HG03159 (cell line): ENCODE measurements at regions not wholly inside any gene's neighbourhood (a gene's known extent, or its start where the extent isn't known, plus 50 kb on each side); places are given as distances from the start of the nearest gene placed in this dataset.
"Not testable (repeated sequence)": the region's sequence is repeated elsewhere in the genome, so short reads cannot be mapped to it uniquely, and the experiment has no call there.

Experiments used
- ATAC-seq: cut with Tn5 transposase; IDR thresholded peaks from one replicate; pipeline ENCODE4 v1.9.1; 2021; ENCODE audit warnings: mild to moderate bottlenecking, moderate library complexity; ENCODE audit not compliant: unreplicated experiment

DNA sequence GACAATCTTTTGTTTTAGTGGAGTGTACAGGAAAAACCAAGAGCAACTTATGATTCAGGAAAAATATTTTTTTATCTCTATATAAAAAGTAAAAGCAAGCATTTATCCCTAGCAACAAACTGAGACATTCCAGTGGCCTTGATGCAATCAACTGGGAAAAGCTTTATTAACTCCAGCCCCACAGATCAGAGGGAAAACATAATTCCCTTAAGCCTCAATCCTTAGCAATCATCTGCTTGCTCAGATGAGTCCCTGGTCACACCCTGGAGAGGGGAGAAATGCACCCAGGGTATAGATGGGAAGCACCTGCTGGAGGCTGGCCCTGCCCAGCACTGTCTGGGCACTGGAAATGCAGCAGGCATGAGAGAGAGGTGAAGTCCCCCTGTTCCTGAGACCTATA, 636.6 kb downstream of the TNS3 start:
- no peak for ATAC-seq

DNA sequence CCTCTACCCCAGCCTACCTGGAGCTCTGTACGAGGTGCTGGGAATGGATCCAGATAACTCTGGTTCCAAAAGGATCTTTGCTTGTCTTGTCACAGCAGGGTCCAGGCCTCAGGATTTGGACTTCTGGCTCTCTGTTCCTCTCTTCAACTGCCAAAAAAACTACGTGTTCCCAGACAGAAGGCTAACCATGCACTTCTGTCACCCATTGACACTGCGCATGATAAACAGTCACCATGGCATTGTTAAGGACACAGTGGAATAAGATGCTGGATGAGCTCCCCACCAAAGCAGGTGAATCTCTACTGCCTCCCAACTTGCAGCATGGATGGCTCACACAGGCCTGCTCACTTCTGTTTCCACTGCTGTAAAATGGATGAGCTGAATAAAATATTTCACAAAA, 637.9 kb downstream of the TNS3 start:
- no peak for ATAC-seq

DNA sequence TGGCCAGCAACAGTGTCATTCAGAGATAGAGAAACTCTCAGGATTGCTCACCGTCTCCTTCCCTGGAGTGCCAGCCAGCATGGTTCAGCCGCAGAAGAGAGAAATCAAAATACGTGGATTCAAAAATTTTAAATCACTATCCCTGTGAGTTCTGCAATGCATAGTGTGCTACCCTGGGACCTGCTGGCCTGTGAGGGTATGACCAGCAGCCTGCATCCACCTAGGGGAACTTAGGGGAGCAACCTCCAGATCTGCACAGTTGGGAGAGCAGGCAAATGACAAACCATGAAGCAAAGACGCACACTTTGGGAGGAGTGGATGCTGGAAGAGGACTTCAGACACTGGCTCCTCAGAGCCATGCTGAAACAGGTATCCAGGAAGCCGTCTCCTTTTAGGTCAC, 639.3 kb downstream of the TNS3 start:
- ATAC-seq = no peak

- ATAC-seq = no peak
Observed at GRCh38 chr7:46940178-46940577, 641.7 kb downstream of the TNS3 start.

- no peak for ATAC-seq
Observed at GRCh38 chr7:46939558-46939957, 642.4 kb downstream of the TNS3 start.

DNA sequence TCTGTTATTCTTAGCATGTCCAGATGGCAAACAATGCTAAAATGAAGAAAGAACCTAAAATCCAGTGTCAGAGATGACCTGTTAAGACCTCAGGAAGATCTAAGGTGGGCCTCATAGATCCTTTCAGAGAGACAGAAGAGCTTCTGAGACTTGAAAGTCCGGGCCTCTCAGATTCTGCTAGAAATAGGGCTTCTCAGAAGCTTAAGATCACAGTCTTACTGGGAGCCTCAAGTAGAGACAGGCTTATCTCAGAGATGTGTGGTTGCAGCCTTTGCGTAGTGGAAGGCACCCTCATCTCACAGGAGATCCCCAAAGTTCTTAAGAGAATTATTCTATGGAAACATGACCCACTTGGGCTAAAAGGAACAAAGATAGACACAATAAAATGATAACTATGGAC, 642.8 kb downstream of the TNS3 start:
- ATAC-seq = no peak

GRCh38 chr7:46937826-46938225, 644.1 kb downstream of the TNS3 start:
- no peak for ATAC-seq

DNA sequence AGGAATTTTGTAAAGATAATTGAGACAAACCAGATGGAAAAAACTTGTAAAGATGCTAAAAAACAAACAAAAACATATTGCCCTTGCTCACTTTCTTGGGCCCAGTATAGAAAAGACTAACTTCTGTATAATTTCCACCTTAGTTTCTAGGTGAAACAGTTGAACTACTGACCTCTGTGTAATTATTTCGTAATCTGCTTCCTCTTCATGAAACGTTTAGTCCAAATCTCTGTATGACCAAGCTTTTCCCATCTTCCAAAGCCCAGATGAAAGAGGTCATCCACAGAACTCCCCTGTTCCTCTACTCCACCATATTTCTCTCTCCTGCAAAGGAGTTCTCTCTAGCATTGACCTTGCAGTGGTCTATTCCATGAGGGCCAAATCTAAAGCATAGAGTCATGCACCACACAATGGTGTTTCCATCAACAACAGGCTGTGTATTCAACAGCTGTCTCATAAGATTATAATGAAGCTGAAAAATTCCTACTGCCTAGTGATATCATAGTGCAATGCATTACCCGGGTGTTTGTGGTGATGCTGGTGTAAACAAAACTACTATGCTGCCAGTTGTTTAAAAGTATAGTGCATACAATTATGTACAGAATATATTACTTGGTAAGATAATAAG, 647.6 kb downstream of the TNS3 start:
- no peak for ATAC-seq

DNA sequence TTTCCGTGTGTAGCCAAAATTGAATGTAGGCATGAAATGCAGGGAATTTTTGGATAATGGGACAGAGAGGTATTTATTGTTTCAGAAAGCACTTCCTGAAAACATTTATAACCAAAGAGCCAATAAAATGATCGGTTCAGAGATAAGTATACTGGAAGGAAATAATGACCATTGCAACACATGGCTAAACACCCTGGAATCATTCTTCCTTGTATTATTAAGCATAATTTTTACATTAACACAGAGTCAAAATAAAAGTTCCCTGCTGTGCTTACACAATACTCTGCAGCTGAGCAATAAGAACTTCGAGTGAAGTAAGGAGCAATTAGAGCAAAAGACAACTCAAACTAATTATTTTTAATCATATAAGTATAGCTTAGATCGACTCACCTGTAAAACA, 648.3 kb downstream of the TNS3 start:
- no peak for ATAC-seq

- no peak for ATAC-seq
Observed at GRCh38 chr7:46932676-46933424, 649.1 kb downstream of the TNS3 start.

DNA sequence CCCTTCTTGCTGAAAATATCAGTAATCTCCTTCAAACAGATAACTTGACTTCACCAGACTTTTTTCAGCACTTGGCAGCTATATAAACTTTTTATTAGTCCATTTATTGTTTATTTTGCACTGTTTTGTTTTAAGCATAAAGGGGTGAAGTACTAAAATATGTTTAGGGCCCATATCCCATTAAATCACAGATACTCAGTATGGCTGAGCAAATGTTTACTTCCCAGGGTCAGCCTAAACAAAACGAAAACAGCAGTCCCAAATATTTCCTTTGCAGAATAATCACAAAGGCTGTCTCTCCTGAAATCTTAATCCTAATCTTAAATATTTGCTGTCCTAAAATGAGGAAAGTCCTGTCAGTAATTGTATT, 649.6 kb downstream of the TNS3 start:
- no peak for ATAC-seq

- ATAC-seq = no peak
Observed at GRCh38 chr7:46930366-46930765, 651.5 kb downstream of the TNS3 start.

GRCh38 chr7:46929359-46929758, 652.6 kb downstream of the TNS3 start:
- no peak for ATAC-seq

GRCh38 chr7:46928719-46929118, 653.2 kb downstream of the TNS3 start:
- ATAC-seq = no peak

DNA sequence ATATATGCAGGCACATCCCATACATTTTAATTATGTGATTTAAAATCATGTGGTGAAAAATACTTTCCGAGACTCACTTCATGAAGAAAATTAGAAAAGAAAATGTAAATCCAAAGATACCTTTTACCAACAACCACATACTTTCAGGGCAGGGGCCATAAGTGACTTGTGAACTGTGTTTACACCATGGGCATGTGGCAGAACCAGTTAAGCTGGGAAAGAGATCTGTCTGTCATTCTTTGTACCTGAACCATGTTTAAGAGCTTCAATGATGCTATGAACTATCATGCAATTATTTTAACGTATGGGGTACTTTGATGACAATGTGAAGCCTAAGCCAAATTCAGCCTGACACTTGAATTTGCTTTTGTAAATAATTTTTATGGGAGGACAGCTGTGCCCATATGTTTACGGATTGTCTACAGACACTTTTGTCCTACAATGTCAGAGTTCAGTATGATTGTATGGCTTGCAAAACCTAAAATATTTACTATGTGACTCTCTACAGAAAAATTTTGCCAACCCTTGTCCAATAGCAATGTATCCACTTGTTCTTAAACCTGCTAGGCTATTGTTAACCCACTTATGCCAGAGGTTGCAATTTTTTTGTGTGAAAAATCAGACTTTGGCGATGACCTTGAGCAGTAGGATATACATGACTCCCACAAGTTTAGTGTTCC, 654.6 kb downstream of the TNS3 start:
- no peak for ATAC-seq

GRCh38 chr7:46916581-46916980, 665.3 kb downstream of the TNS3 start:
- no peak for ATAC-seq

DNA sequence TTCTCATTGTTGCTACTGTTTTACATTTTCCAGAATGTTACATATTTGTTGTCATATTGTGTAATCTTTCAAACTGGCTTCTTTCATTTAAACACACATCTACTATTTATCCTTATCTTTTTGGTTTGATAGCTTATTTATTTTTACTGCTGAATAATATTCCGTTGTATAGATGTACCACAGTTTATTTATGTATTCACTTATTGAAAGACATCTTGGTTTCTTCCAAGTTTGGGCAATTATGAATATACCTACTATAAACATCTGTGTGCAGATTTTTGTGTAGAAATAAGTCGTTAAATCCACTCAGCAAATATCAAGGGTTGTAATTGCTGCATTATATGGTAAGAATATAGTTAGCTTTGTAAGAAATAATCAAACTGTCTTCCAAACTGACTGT, 669.2 kb downstream of the TNS3 start:
- ATAC-seq = no peak

DNA sequence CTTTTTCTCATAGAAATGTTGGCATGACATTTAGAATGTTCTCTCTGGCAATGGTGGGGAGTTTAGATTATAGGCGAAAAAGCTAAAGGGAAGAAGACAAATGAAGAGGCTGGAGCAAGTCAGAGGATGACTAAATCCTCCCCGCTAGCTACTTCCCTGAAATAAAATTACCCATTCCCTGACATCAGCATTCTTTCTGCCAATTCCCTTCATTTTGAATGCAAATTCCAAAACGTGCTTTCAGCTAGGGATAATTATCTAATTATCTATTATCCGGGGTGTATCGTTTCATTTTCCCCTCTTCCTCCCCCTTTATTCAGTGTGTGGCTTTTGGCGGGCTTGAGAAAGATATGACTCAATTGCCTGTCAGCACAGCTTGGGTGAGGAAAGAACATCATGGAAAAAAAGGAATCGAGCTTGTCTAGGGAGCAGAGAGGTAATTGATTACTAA, 672.3 kb downstream of the TNS3 start:
- no peak for ATAC-seq

GRCh38 chr7:46908770-46909169, 673.1 kb downstream of the TNS3 start:
- ATAC-seq = no peak

GRCh38 chr7:46904523-46904922, 677.4 kb downstream of the TNS3 start:
- ATAC-seq = not testable (repeated sequence)

DNA sequence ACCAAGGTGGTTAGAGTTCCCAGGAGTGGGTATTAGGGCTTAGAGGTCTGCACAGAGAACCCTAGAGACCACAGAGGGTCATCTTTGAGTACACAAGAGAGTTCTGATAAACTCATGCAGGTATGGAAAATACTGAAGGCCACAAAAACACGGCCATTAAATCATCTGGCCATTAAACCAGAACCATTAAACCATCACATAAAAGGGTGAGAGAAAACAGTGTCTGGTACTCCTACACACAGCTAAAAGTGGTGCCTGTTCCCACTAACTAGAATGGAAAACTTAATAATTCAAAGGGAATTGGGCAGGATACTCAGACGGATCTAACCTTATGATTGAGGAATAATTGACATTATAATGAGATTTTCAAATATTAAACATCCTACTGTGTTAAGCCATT, 679.4 kb downstream of the TNS3 start:
- ATAC-seq = no peak
